HEK293T (cell line): ENCODE measurements at regions not wholly inside any gene's neighbourhood (a gene's known extent, or its start where the extent isn't known, plus 50 kb on each side); places are given as distances from the start of the nearest gene placed in this dataset.
A peak's percentile ranks its signal among the peaks of the same experiment; 100 is the strongest.

ENCODE experiments used
- CTCF ChIA-PET: fragments of 350-600 bp; formaldehyde crosslinking; extraction: SDS; loops from one replicate; lab custom pipeline; 2021; ENCODE audit warnings: antibody characterized with exemption, inconsistent platforms; lab: Yijun Ruan, JAX
- POLR2A ChIA-PET: fragments of 350-600 bp; formaldehyde crosslinking; extraction: SDS; loops from one replicate; lab custom pipeline; 2020; ENCODE audit warnings: antibody characterized with exemption, inconsistent platforms; lab: Yijun Ruan, JAX
- DNase-seq: peaks from one replicate; pipeline ENCODE4 v3.0.0; 2012; ENCODE audit warnings: mixed read lengths; ENCODE audit errors: extremely low spot score
- ARNT ChIP-seq: fragments of 450-650 bp; IDR thresholded peaks from 2 replicates; pipeline ENCODE4 v1.6.1; 2017; ENCODE audit warnings: mild to moderate bottlenecking
- BHLHE40 ChIP-seq: fragments of 450-650 bp; IDR thresholded peaks from 2 replicates; pipeline ENCODE4 v1.6.1; 2016; ENCODE audit warnings: mild to moderate bottlenecking, moderate library complexity, borderline replicate concordance
- CTBP1 ChIP-seq: fragments of 450-650 bp; IDR thresholded peaks from 2 replicates; pipeline ENCODE4 v1.6.1; 2016; ENCODE audit warnings: borderline replicate concordance
- ELF4 ChIP-seq: fragments of 450-650 bp; IDR thresholded peaks from 2 replicates; pipeline ENCODE4 v1.6.1; 2017; ENCODE audit warnings: antibody characterized with exemption
- FOXA1 ChIP-seq: fragments of 450-650 bp; IDR thresholded peaks from 2 replicates; pipeline ENCODE4 v1.6.1; 2016; ENCODE audit warnings: mild to moderate bottlenecking
- FOXK2 ChIP-seq: fragments of 450-650 bp; IDR thresholded peaks from 2 replicates; pipeline ENCODE4 v1.6.1; 2016; ENCODE audit warnings: mild to moderate bottlenecking
- FOXM1 ChIP-seq: fragments of 450-650 bp; IDR thresholded peaks from 2 replicates; pipeline ENCODE4 v1.6.1; 2017; ENCODE audit warnings: mild to moderate bottlenecking, borderline replicate concordance
- HDGF ChIP-seq: fragments of 450-650 bp; IDR thresholded peaks from 2 replicates; pipeline ENCODE4 v1.6.1; 2017; ENCODE audit warnings: antibody characterized with exemption, borderline replicate concordance
- L3MBTL2 ChIP-seq: fragments of 450-650 bp; conservative IDR thresholded peaks from 2 replicates; pipeline ENCODE4 v1.6.1; 2016; ENCODE audit warnings: mild to moderate bottlenecking
- LEF1 ChIP-seq: fragments of 450-650 bp; IDR thresholded peaks from 2 replicates; pipeline ENCODE4 v1.6.1; 2017; ENCODE audit warnings: mild to moderate bottlenecking, borderline replicate concordance
- NFRKB ChIP-seq: fragments of 450-650 bp; IDR thresholded peaks from 2 replicates; pipeline ENCODE4 v1.6.1; 2016; ENCODE audit warnings: mild to moderate bottlenecking, moderate library complexity
- PKNOX1 ChIP-seq: fragments of 450-650 bp; IDR thresholded peaks from 2 replicates; pipeline ENCODE4 v1.6.1; 2016
- SP1 ChIP-seq: fragments of 450-650 bp; IDR thresholded peaks from 2 replicates; pipeline ENCODE4 v1.6.1; 2017
- SUZ12 ChIP-seq: fragments of 450-650 bp; IDR thresholded peaks from 2 replicates; pipeline ENCODE4 v1.6.1; 2016; ENCODE audit warnings: mild to moderate bottlenecking
- TARDBP ChIP-seq: fragments of 450-650 bp; IDR thresholded peaks from 2 replicates; pipeline ENCODE4 v1.6.1; 2016
- ZNF384 ChIP-seq: fragments of 450-650 bp; IDR thresholded peaks from 2 replicates; pipeline ENCODE4 v1.6.1; 2016

- peak; percentile 37 for DNase-seq
- TF ChIP-seq TARDBP, result no peak
- TF ChIP-seq L3MBTL2, result no peak
- TF ChIP-seq FOXA1, result no peak
- TF ChIP-seq SP1, result no peak
- TF ChIP-seq PKNOX1, result peak; percentile 78
- CTCF ChIA-PET, result no interaction called here
- POLR2A ChIA-PET, result no interaction called here
Observed at GRCh38 chr18:34494359-34494696, 215.8 kb upstream of the DTNA start.

- POLR2A ChIA-PET, result no interaction called here
- CTCF ChIA-PET, result no interaction called here
- no peak for DNase-seq
- TF ChIP-seq NFRKB, result no peak
- TF ChIP-seq FOXA1, result no peak
- no peak for TF ChIP-seq PKNOX1
- no peak for TF ChIP-seq SP1
- TF ChIP-seq L3MBTL2, result no peak
- TF ChIP-seq ELF4, result no peak
- no peak for TF ChIP-seq FOXM1
Observed at GRCh38 chr18:34495506-34495905, 214.6 kb upstream of the DTNA start.

GRCh38 chr18:34501553-34501952 is 208.5 kb upstream of the DTNA start:
- TF ChIP-seq BHLHE40 (no peak), LEF1 (no peak), ZNF384 (no peak), NFRKB (no peak), PKNOX1 (no peak), SUZ12 (no peak), SP1 (no peak), CTBP1 (no peak), ELF4 (no peak), ARNT (no peak), FOXM1 (no peak), FOXA1 (no peak), L3MBTL2 (no peak), TARDBP (no peak)
- CTCF ChIA-PET, result no interaction called here
- POLR2A ChIA-PET, result no interaction called here
- no peak for DNase-seq

- no peak for TF ChIP-seq TARDBP
- TF ChIP-seq ELF4, result no peak
- no peak for TF ChIP-seq FOXM1
- CTCF ChIA-PET, result no interaction called here
- DNase-seq, result no peak
- POLR2A ChIA-PET, result no interaction called here
Observed at GRCh38 chr18:34506198-34506597, 203.9 kb upstream of the DTNA start.

- CTCF ChIA-PET, result interaction anchor here (1.0 kb wide), 1 partner anchor 36 kb away, joined by 3 read pairs; no protein-coding TSS in a partner anchor
- TF ChIP-seq HDGF, result no peak
- TF ChIP-seq CTBP1, result no peak
- no peak for TF ChIP-seq FOXM1
- TF ChIP-seq LEF1, result no peak
- no peak for TF ChIP-seq ZNF384
- no peak for TF ChIP-seq FOXK2
- TF ChIP-seq TARDBP, result no peak
- no peak for TF ChIP-seq SP1
- TF ChIP-seq ARNT, result no peak
- TF ChIP-seq PKNOX1, result no peak
- POLR2A ChIA-PET, result no interaction called here
- no peak for DNase-seq
Observed at GRCh38 chr18:34509163-34509562, 200.9 kb upstream of the DTNA start.

GRCh38 chr18:34509879-34510586 is 200.1 kb upstream of the DTNA start:
- CTCF ChIA-PET, result interaction anchor here (0.6 to 0.9 kb wide), 2 partner anchors 151 to 281 kb away, joined by 3 read pairs; no protein-coding TSS in a partner anchor
- POLR2A ChIA-PET, result no interaction called here
- DNase-seq, result no peak
- TF ChIP-seq L3MBTL2 (no peak), SP1 (no peak), CTBP1 (no peak), ZNF384 (no peak), TARDBP (no peak), FOXK2 (no peak), LEF1 (no peak), SUZ12 (no peak), PKNOX1 (no peak), ARNT (no peak), FOXA1 (no peak), HDGF (no peak), ELF4 (no peak), BHLHE40 (no peak)
